Neutrophil (primary cell): ENCODE measurements at regions not wholly inside any gene's neighbourhood (a gene's known extent, or its start where the extent isn't known, plus 50 kb on each side); places are given as distances from the start of the nearest gene placed in this dataset.

ENCODE experiments used
- H3K27ac ChIP-seq: fragments of 200-600 bp; sonication (generic); 2 replicates; pipeline ENCODE4 v1.5.1; 2016; ENCODE audit warnings: mild to moderate bottlenecking, moderate library complexity
- H3K27me3 ChIP-seq: fragments of 200-600 bp; sonication (generic); 2 replicates; pipeline ENCODE4 v1.6.0; 2016; ENCODE audit warnings: mild to moderate bottlenecking
- H3K36me3 ChIP-seq: fragments of 200-600 bp; sonication (generic); 2 replicates; pipeline ENCODE4 v1.5.1; 2017
- H3K4me1 ChIP-seq, 2 experiments: fragments of 200-600 bp in 1 of 2; sonication (generic) in 1 of 2; 1 replicate in 1 of 2; 2 replicates in 1 of 2; pipeline versions ENCODE4 v1.5.1 to v1.6.1; 2013 to 2016; ENCODE audit warnings: low read depth in 1 of 2, low read length in 1 of 2, mild to moderate bottlenecking in 1 of 2, moderate library complexity in 1 of 2; ENCODE audit not compliant: control insufficient read depth in 1 of 2, insufficient read depth in 1 of 2
- H3K4me3 ChIP-seq, 2 experiments: fragments of 200-600 bp in 1 of 2; sonication (generic) in 1 of 2; 1 replicate in 1 of 2; 2 replicates in 1 of 2; pipeline ENCODE4 v1.5.1; 2013 to 2016; ENCODE audit warnings: low read depth in 1 of 2, low read length in 1 of 2, mild to moderate bottlenecking in 1 of 2, moderate library complexity in 1 of 2
- H3K9me3 ChIP-seq: fragments of 200-600 bp; sonication (generic); 2 replicates; pipeline ENCODE4 v1.5.1; 2016
- CTCF ChIP-seq: fragments of 200-600 bp; sonication (generic); IDR thresholded peaks from 2 replicates; pipeline ENCODE4 v1.5.1; 2016; ENCODE audit warnings: antibody characterized with exemption

GRCh38 chr2:71945603-71945959 is 202.1 kb downstream of the CYP26B1 start:
- Histone ChIP-seq H3K4me1 (no peaks in the 10 kb centered on the region), H3K4me3 (no peak overlapping the region), H3K27ac (no peak overlapping the region), H3K9me3 (no peaks in the 10 kb centered on the region), H3K36me3 (no peaks in the 10 kb centered on the region), H3K27me3 (no peaks in the 10 kb centered on the region)
- no peak for TF ChIP-seq CTCF

- Histone ChIP-seq H3K4me1 (no peaks in the 10 kb centered on the region), H3K27ac (no peak overlapping the region), H3K27me3 (no peaks in the 10 kb centered on the region), H3K4me3 (no peak overlapping the region), H3K9me3 (no peaks in the 10 kb centered on the region), H3K36me3 (no peaks in the 10 kb centered on the region)
- no peak for TF ChIP-seq CTCF
Measured at GRCh38 chr2:71944806-71945602, 202.7 kb downstream of the CYP26B1 start.

DNA sequence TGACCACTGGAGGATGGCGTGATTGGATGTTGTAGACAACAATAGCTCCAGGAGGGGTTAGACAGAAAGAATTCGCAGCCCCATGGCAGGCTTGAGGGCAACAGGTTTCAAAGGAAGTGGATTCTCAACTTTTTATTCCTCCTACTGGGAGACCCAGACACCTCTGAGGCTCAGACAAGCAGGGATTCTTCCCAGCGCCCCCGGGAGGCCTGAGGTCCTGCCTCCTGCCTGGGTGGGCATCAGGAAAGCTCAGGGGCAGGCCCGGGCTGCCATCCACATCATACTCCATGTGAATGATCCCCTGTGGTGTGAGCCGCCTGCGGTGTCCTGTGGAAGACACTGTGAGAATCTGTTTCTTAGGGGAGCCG is 203.5 kb downstream of the CYP26B1 start:
- Histone ChIP-seq H3K27ac (no peak overlapping the region), H3K9me3 (no peaks in the 10 kb centered on the region), H3K36me3 (no peaks in the 10 kb centered on the region), H3K4me1 (no peaks in the 10 kb centered on the region), H3K27me3 (no peaks in the 10 kb centered on the region), H3K4me3 (no peak overlapping the region)
- no peak for TF ChIP-seq CTCF

- no peak overlapping the region for H3K4me3 ChIP-seq
- H3K36me3 ChIP-seq, result no peaks in the 10 kb centered on the region
- no peak for TF ChIP-seq CTCF
- no peak overlapping the region for H3K27ac ChIP-seq
- no peaks in the 10 kb centered on the region for H3K4me1 ChIP-seq
- no peaks in the 10 kb centered on the region for H3K27me3 ChIP-seq
- no peaks in the 10 kb centered on the region for H3K9me3 ChIP-seq
Measured at GRCh38 chr2:71943238-71944182, 204.2 kb downstream of the CYP26B1 start.

DNA sequence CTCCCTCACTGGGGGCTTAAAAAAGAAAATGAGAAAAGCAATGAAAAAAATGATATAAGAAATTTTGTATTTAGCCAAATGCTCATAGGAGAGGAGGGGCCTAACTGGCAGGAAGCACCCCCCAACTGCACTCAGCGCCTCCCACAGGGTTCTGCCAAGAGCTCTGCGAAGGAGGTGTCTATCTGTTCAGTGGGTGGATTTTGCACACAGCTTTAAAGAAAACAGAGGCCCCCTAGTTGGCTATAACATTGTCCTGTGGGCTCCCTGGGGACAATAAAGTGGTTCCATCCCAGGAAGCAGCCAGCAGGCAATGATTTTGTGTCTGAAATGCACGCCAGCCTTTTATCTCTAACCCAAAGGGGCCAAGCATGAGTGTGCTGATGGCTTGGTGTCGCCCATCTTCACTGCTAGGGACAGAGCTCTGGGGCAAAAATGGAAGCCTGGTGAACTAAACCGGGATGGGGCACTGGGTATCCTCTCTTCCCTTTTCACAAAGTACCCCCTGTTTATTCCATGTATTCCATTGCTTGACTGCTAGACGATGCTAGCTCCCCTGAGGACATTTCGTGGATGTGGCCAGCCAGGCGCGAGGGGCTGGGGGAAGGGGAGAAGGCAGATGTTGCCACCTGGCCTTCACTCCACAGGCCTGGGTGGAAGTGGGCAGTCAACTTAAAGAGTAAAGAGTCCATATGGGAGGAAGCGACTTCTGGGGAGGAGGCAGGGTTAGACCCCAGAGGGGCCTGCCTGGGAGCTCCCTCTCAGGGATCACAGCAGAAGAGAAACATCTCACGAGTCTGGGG is 205.7 kb downstream of the CYP26B1 start:
- TF ChIP-seq CTCF, result no peak
- no peak overlapping the region for H3K4me3 ChIP-seq
- no peaks in the 10 kb centered on the region for H3K36me3 ChIP-seq
- no peak overlapping the region for H3K27ac ChIP-seq
- no peaks in the 10 kb centered on the region for H3K27me3 ChIP-seq
- H3K4me1 ChIP-seq, result no peaks in the 10 kb centered on the region
- H3K9me3 ChIP-seq, result no peaks in the 10 kb centered on the region
